Glomerular visceral epithelial cell (primary cell): ENCODE measurements at regions not wholly inside any gene's neighbourhood (a gene's known extent, or its start where the extent isn't known, plus 50 kb on each side); places are given as distances from the start of the nearest gene placed in this dataset.
A peak's percentile ranks its signal among the peaks of the same experiment; 100 is the strongest.

Experiments used
- DNase-seq: peaks from one replicate; pipeline ENCODE4 v3.0.0-alpha.2; 2016; ENCODE audit errors: extremely low spot score

DNA sequence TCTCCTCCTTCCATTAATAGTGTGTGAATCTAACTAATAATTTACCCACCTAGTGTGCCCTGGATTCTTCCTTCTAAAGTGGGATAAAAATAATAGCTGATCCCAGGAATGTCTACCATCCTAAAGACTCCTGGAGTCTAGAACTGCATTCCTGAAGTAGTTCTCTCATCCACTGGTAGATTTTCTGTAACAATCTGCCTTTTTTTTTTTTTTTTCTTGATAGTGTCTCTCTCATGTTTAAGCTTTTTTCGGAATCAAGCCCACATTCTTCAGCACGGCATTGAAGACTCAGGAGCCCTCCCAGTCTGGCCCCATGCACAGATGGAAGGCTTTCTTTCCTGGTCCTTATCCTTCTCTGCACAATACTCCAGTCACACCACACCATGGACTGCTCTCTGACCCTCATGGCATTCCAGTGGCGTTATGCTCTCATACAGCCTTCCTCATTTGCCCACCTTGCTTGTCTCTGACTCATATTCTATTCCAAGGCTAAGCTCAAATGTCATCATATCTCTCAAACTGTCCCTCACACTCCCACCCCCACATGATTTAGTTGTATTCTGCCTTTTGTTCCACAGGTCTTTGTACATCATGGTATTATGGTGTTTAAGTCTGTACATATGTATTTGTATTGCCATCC lies 68.7 kb upstream of the FRY start:
- DNase-seq = peak; percentile 64

DNA sequence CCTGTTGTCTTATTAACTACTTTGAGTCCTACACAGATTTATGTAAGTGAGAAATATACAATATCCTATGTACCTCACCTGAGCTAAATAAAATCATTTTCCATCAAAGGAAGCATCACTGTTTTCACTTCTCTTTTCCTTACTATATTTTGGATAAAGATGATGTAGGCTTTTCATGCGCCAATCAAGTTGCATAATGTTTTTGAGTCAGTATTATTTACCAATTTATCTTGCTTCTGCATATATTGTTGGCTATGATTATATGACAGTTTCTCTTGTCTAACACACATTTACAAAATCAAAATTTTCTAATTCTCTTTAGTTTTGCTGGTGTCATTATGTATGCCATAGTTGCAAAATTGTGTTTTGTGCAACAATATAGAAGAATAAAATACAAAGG lies 67.9 kb upstream of the FRY start:
- DNase-seq = no peak

DNA sequence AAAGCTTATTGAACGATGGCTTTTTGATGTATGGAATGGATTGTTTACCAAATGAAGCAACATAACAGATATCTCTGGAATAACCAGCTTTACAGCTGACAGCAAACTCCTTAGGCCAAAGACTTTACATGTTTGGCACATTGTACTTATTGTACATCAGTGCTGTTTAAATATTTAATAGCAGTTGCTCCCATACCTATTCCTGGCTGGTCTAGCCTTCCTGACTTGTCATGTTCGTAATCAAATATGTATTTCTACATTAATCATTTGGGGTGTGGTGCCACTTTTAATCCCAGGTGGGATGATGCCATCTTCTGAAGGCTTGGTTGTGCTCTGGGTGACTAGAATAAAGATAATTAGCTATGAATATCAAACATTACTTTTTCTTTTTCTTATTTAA lies 67.4 kb upstream of the FRY start:
- no peak for DNase-seq

DNA sequence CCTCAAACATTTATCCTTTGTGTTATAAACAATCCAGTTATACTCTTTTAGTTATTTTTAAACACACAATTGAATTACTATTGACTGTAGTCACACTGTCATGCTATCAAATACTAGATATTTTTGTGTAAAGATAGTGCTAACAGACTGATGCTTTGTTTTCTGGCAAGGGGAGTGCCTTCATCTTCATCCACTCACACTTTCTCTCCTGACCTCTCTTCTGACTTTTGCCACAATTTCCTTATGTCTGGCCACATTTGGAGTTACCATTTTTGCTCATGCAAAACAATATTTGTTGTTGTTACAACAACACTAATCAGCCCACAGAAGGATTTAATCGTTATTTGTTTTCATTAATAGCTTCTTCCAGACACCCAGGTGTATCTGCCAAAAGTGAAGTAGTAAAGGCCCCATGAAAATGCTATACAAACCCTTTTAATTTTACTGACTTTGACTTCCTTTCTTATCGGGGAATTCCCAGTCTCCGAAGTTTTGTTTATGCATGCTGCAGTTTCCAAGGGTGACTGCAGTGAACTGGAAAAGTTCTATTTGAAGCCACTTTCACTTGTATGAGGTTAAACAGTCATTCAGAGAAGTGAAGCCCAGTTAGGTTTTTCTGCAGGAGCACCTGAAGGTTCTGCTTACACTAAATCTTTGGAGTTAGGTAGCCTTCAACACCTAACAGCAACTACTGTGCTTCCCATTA lies 66.1 kb upstream of the FRY start:
- DNase-seq = peak; percentile 84

DNA sequence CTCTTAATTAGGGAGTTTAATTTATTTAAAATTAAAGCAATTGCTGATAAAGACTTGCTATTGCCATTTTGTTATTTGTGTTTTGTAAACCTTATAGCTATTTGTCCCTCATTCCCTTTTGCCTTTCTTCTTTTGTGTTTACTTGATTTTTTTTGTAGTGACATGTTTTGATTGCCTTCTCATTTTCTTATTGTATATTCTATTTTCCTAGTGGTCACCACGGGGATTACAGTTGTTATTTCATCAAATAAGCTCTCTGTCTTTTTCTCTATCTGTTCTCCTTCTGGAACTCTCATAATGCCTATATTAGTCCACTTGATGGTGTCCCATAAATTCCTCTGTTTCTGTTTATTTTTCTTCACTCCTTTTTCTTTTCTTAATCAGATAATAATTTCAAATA lies 64.4 kb upstream of the FRY start:
- DNase-seq = no peak

DNA sequence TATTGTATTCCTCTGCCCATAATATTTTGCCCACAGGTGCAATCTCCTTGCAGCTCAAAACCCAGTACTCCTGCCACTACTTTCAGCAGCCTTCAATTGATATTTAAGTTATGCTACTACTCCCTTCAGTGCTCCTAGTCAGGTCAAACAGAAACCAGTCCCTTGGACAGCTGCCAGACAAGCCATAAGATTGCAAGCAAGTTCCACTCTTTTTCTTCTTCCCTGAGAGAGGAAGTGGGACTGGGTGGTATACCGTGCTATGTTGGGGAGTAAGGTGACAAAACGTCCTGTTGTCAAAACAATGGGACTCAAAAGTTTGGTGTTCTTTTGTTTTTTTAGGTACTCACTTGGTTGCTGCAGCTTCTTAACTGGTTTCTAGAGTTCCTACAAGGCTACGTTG lies 63.1 kb upstream of the FRY start:
- DNase-seq = peak; percentile 21

DNA sequence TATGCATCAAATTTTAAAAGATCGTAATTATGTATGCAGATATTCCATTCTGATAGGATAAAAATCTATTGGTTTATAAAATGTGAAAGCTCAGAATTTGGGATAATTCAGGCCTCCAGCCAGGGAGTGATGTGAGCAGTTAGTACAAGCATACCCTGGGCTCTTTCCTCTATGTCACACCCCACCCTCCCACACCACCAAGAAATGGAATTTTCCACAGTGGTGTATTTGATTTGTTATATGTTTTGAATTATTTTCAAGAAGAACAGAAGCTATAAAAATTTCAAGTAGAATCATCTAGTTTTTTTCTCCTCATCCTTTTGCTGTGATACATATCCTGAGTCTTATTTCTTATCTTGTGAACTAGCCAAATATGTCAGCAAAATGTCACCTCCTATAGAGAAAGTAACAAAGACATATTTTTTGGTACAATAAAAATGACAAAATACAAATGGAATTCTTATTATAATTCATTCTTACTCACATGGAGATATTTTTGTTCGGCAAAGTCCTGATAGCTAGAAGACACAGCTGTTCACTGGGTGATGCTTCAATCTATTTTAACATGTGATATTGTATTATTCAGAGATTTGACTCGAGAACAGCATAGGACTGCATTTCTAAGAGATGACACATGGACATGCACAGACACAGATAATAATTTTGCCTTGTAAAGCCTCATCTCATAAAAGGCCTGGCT lies 61.2 kb upstream of the FRY start:
- peak; percentile 19 for DNase-seq

DNA sequence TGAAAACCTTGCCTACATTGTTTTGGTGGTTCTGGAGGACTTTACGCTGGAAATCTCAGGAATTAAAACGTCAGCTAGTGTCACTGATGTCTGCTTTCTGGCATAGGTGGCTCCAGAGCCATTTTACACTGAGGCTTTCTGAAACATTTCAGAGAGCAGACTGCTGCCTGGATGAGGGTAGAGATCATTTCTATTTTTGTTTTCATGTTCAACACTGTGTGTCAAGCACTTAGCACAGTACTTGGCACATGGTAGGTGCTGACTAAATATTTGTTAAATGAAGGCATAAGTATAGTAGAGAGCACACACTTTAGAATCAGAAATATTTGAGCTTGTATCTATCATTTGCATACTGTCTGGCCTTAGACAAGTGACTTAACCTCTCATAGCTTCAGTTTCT lies 59.1 kb upstream of the FRY start:
- no peak for DNase-seq

DNA sequence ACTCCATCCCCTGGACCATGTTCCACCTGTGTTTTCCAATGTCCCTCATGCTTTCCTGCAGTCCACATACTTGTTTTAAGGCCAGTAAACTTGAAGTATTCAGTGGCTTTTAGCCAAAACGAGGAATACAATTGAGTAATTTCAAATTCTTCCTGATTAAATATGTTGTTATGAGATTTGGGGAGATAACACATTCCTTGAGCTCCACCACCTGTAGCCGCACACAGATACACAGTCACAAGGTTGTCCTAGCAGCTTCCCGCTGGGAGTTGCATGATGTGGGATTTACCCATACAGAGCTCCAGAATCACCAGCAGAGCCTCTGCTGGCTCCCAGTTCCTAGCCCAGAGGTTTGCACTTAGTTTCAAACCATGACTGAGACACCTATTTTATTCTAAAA lies 53.6 kb upstream of the FRY start:
- DNase-seq = no peak

DNA sequence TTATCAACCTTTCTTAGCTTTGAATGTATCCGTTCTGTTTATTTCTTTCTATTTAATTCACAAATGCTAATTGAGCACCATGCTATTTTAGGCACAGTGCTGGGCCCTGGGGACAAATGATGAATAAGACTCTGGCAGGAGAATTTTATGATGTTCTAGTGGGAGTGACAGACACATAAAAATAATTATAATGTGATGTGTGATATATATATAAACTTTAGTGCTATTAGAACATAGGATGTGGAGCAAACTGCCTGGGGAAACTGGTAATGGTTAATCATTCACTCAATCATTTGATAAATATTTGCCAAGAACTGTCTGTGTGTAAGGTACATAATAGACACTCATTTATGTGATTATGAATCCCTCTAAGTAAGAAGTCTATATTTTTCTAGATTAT lies 50.7 kb upstream of the FRY start:
- DNase-seq = no peak
